ENCODE measurements at regions not wholly inside any gene's neighbourhood (a gene's known extent, or its start where the extent isn't known, plus 50 kb on each side); places are given as distances from the start of the nearest gene placed in this dataset.

DNA sequence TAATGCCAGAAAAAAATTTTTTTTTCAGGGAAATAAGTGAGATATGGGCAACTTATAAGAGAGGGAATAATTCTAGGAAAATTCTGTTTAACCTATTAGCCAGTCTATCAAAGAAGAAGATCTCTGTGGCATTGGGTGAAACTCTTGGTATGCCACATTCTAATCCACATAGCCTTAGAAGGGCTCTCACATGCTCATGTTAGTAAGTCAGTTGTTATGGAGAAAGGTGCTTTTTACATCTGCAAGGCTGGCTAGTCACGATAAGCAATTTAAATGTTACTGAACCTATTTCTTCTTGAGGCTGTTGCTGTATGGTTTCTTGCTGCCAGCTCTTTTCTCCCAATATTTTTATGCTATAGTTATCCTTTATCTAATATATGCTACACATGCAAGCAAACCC lies 89.9 kb upstream of the MAGI1 start:
- DNase-seq (ENCODE audit: low read depth) = no peak

DNA sequence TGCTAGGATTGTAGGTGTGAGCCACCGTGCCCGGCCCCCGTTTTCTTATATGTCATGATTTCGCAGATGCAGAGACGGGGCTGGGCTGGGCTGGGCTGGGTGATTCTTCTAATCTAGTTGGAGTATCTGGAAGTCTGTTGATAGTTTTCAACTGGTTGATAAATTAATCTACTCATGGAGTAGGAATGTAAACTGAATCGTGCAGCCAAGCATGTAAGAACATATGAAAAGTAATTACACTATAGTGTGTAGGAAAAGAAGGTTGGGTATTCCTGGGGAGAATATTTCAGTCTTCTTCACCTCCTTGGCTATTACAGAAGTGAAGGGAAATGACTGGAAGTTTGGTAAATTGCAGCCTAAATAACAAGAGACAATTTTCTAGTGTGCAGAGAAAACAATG lies 82.6 kb upstream of the MAGI1 start:
- no peak for DNase-seq (ENCODE audit: low read depth)

DNA sequence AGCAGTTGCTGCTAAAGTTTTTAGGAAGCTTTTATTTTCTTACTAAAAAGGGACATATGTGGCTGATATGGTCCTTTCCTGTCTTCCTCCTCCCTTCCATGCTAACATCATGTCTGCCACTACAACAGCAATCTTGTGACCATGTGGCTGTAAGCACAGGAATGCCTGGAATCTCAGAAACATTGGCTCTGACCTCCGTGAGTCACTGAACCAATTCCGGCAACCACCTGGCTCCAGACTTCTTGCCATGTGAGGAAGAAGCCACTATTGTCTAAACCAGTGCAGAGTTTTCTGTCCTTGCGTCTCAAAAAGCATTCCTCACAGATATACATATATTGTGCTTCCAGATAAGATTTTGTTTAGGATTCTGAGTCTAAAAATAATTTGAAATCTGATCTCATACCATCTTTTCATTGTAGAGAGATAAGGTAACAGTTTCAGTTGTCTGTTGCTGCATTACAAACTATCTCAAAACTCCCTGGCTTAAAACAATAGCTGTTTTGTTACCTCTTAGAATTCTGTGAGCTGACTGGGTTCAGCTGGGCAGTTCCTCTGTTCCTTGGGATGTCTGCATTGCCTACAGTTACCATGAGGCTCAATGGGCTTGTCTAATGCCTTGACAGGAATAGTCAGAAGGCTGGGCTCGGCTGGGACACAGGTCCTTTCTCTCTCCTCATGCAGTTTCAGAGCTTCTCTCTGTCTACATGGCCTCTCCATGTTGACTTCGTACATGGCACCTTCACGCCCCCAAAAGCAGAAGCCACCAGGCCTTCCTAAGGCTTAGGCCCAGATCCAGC lies 77.3 kb upstream of the MAGI1 start:
- DNase-seq (ENCODE audit: low read depth) = no peak

DNA sequence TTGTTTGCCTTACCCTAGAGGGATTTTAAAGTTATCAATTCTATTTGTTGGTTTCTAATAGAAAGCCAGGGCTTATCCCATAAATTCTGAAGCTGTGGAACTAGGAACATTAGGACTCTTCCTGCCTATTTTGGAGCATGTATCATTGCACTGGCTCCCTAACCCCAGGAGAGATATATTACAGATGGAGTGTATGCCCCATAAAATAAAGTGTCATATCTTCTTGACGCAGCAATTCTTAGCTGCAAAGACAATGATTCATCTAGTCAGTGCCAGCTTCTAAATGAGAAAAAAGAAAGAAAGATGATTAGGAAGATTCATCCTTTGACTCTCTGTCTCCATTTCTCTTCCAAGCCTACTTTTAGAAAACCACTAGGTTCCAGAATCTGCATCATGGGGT lies 74.8 kb upstream of the MAGI1 start:
- no peak for DNase-seq (ENCODE audit: low read depth)

DNA sequence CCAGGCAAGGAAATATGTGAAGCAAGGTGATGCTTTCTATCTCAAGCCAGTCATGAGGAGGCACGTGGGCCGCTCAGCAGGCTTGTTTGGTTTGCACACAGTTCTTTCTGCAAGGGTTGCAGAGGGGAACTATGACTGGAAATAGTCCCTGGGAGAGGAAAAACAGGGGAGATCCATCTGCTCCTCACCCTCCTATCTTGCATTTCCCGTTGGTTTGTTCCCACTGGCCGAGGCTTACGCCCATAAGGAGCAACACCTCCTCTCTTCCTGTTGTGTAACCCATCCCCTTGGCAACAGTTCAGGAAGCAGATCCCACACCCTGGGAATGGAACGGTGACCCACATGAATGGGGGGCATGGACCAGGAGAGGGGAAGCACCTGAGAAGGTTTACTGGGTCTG lies 72.1 kb upstream of the MAGI1 start:
- no peak for DNase-seq (ENCODE audit: low read depth)

DNA sequence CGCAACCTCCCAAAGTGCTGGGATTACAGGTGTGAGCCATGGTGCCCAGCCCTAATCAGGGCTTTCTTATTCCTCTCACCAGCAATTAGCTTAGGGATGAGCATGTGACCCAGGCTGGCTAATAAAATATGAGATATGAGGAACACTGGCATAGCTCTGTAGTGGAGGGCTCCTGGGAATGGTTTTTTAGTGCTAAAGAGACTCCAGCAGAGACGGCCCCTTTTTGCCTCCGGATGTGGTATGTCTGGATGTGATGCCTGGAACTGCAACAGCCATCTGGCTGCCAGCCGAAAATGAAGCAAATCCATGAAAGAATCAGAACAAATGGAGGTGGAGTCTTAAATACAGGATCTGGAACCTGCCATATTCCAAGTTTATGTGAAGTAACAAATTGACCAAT lies 69.1 kb upstream of the MAGI1 start:
- DNase-seq (ENCODE audit: low read depth) = no peak

DNA sequence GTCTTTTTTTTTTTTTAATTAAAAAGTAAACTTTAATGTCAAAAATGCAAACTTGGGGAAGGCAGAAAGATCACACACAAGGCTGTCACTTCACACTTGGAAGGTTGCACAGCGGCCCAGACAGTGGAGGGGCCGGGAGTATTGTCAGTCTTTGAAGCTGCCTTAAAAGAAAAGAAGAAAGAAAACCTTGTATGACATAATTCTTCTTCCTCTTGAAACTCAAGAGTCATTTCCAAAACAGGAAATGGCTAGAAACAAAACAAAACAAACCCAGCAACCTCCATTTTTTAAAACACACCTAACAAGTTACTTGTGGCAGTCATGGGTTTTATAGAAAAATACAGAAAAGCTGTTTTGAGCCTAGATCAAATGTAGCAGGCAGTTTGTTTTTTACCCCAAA lies 68.1 kb upstream of the MAGI1 start:
- no peak for DNase-seq (ENCODE audit: low read depth)

DNA sequence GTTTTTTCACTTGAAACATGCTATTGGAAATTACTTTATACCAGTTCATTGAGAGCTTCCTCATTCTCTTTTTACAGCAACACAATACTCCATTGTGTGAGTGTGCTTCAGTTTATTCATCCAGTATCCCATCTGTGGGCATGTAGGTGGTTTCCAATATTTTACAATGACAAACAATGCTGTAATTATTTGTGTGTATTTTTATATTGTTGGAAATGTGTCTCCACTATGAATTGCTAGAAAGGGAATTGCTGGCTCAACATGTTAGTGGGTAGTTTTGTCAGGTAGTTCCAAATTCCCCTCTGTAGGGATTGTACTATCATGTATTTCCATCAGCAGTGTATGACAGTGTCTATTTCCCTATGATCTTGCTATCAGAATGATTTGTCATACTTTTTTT lies 65.8 kb upstream of the MAGI1 start:
- no peak for DNase-seq (ENCODE audit: low read depth)

DNA sequence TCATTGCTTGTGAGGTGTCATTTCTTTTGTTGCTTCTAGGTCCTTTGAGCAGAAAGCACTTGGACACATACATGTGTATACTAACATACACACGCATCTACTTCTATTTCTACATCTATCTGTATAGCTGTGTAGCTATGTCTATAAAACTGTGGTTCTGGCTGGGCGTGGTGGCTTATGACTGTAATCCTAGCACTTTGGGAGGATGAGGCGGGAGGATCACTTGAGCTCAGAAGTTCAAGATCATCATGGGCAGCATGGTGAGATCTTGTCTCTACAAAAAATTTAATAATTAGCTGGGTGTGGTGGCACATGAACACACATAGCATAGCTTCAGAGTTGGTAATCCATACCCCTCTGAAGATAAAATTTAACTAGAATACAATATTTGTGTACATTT lies 65.0 kb upstream of the MAGI1 start:
- no peak for DNase-seq (ENCODE audit: low read depth)

DNA sequence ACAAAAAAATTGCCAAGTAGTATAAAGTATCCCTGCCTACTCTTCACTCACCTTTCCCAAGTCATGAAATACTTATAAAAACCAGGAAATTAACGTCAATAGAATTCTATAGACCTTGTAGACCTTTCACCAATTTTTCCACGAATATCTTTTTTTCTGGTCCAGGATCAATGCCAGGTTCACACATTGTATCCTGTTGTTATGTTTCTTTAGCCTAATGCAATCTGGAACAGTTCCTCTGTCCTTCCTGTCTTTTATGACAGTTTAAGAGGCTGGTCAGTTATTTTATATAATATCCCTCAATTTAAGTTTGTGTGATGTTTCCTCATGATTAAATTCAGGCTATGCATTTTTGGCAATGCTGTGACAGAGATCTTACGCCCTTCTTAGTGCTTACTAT lies 63.2 kb upstream of the MAGI1 start:
- DNase-seq (ENCODE audit: low read depth) = no peak

DNA sequence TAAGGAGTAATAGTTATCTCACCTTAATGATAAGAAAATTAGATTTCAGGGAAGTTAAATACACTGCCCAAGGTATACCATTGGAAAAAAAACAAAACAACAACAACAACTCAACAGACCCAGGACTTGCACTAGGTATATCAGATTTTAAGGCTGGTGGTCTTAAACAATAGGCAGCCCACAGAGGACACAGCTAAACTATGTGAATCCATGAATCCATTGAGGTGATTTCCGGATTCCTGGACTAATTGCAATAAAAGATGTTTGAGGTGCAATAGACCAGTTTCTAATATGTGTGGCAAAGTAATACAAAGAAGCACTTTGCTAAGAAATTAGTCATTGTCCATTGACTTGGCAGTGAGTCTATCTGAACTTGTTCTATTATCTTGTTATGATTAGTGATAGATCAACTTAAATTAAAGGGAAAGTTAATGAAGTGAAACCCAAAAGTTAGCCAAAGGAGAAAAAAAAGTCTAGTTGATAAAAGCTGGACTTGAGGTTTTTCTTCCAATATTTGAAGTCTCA lies 60.9 kb upstream of the MAGI1 start:
- no peak for DNase-seq (ENCODE audit: low read depth)

DNA sequence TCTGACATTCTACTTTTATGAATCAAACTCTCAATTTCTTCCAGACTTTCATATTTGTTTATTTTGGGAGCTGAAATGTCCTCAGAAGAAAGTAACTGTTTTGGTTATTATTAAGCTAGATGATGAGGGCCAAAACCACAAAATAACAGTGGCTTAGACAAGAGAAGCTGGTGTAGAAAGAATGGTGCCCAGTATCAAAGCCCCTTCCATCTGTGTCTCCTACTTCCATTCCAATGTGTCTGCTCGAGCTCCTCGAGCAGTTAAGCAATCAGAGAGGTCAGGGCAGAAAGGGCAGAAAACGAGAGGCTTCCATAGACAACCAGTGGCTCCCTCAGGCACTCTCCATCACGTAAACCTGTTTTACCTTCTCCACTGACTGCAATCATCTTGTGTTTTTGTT lies 59.7 kb upstream of the MAGI1 start:
- DNase-seq (ENCODE audit: low read depth) = no peak

DNA sequence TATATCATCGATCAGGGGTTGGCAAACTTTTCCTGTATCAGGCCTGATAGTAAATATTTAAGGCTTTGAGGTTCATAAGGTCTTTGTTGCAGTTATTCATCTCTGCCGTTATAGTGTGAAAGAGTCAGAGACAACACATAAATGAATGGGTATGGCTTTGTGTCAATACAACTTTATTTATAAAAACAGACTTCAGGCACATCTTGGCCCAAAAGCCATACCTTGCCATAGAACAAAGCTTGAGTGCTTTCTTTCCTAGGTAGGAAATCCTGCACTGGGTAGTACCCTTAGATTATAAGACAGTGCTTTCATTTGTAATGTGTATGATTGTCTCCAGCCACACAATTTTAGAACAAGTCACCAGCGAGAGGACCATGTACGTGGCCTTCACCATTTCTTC lies 58.9 kb upstream of the MAGI1 start:
- no peak for DNase-seq (ENCODE audit: low read depth)

DNA sequence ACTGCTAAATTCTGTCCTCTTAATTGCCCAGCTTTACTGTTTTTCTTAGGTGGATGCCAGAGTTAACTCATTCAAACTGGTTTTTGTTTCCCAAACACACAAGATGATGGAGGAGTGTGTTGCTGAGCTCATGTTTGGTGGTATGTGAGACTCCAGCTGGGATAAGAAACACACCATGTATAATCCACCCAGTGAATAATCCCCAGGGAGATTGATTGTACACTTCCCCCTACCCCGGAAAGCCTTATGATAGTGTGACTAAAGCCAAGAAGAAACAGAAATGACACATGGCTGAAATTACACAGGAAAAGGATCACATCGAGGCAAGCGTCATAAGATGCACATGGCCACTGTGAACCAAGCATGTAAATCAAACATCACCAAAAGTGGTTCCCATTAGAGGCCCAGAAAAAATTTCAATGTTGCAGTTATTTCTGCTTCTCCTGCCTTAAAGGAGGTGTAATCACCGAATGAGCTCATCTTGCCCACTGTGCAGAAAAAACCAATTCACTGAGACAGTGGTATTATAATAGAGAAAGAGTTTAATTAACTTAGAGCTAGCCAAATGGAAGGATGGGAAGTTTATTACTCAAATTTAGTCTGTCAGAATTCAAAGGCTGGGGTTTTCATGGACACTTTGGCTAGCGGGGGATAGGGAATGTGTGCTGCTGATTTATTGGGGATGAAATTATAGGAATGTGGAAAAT lies 56.7 kb upstream of the MAGI1 start:
- DNase-seq (ENCODE audit: low read depth) = no peak

DNA sequence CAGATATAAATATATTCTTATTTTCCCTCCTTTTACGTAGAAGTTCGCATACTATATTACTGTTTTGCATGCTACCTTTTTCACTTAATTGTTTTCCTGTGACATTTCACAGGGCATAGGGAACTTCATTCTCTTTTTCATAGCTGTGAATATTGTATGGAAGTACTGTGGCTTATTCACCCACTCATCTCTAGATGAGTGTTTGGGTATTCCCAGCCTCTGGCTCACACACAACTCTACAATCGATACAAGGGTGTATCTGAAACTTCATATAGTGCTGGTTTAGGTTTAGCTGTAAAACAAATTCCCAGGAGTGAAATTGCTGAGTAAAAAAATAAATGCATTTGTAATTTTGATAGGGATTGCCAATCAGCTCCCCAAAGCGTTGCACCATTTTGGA lies 55.3 kb upstream of the MAGI1 start:
- DNase-seq (ENCODE audit: low read depth) = no peak

DNA sequence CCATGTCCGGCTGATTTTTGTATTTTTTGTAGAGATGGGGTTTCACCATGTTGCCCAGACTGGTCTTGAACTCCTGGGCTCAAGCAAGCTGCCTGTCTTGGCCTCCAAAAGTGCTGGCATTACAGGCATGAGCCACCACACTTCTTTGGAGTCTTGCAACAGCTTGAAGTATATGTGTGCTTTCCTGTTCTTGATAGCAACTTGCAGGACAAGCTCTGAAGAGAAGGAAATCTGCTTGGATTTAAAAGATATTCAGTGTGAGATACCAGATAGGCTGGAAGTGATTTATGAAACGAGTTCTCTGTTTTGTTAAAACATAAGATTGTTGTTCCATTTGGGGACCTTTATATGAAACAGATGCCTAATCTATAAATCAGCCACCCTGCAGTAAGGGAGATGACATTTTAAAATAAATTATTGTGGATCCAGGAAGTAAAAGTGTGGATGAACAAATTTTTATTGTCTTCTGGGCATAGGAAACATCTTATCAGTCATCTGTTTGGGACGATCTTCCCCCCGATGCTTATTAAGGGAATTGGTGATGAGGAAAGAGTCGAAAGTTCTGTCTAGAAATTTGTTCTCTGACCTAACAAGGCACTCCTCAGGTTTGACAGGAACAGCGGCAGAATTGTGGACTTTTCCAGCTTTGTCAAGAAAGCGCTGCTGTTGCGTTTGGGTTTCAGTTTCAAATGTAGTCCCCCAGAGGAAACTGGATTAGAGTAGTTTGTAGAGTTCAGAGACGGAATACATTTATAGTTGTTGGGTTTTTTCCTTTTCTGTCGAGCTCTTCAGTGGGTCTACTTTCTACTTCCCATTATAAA lies 53.7 kb upstream of the MAGI1 start:
- no peak for DNase-seq (ENCODE audit: low read depth)

All from activated T-cell treated with anti-CD3 and anti-CD28 coated beads for 48 hours (primary cell).